HUES48 (cell line): ENCODE measurements at regions not wholly inside any gene's neighbourhood (a gene's known extent, or its start where the extent isn't known, plus 50 kb on each side); places are given as distances from the start of the nearest gene placed in this dataset.

Experiments used
- H3K27ac ChIP-seq: one replicate; pipeline ENCODE4 v1.7.0; 2013; ENCODE audit warnings: low read depth, low read length, inconsistent platforms
- H3K27me3 ChIP-seq: 2 replicates; pipeline ENCODE4 v1.6.1; 2013; ENCODE audit warnings: mild to moderate bottlenecking, low read length; ENCODE audit not compliant: control insufficient read depth, insufficient read depth
- H3K36me3 ChIP-seq: 2 replicates; pipeline ENCODE4 v1.6.1; 2013; ENCODE audit warnings: low read length; ENCODE audit not compliant: control insufficient read depth, insufficient read depth
- H3K4me1 ChIP-seq: 2 replicates; pipeline ENCODE4 v1.6.1; 2013; ENCODE audit warnings: mild to moderate bottlenecking, low read length; ENCODE audit not compliant: control insufficient read depth, insufficient read depth
- H3K4me3 ChIP-seq: 2 replicates; pipeline ENCODE4 v1.5.1; 2013; ENCODE audit warnings: mild to moderate bottlenecking, low read depth, low read length
- H3K9ac ChIP-seq: 2 replicates; pipeline ENCODE4 v1.6.1; 2013; ENCODE audit warnings: mild to moderate bottlenecking, low read depth, low read length, moderate library complexity
- H3K9me3 ChIP-seq: 2 replicates; pipeline ENCODE4 v1.6.1; 2013; ENCODE audit warnings: low read length; ENCODE audit not compliant: control insufficient read depth, insufficient read depth

DNA sequence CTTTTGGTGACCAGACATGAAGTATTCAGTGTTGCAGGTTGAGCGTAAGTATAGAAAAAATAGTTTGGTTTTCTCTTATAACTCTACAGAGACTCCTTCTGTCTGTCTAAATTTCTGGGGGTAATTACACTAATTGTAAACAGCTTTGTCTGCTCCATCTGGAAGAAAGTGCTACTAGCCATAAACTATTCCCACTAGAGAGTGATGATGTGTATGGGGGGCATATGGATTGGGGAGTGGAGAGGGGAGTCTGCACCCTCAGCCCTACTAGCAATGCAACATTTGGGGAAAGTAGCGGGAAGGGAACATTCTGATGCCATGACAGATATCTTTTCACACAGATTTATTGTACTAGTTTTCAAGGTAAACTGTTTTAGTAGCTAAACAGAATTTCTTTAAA is 549.7 kb downstream of the TRIML1 start:
- no peaks in the 10 kb centered on the region for H3K4me1 ChIP-seq
- no peak overlapping the region for H3K27ac ChIP-seq
- no peaks in the 10 kb centered on the region for H3K9me3 ChIP-seq
- no peak overlapping the region for H3K4me3 ChIP-seq
- no peaks in the 10 kb centered on the region for H3K36me3 ChIP-seq
- no peaks in the 10 kb centered on the region for H3K27me3 ChIP-seq
- H3K9ac ChIP-seq: no peak overlapping the region

GRCh38 chr4:188691811-188692210 is 552.6 kb downstream of the TRIML1 start:
- H3K36me3 ChIP-seq: no peaks in the 10 kb centered on the region
- no peak overlapping the region for H3K4me3 ChIP-seq
- no peak overlapping the region for H3K9ac ChIP-seq
- no peaks in the 10 kb centered on the region for H3K9me3 ChIP-seq
- no peaks in the 10 kb centered on the region for H3K4me1 ChIP-seq
- H3K27me3 ChIP-seq: no peaks in the 10 kb centered on the region
- H3K27ac ChIP-seq: no peak overlapping the region

DNA sequence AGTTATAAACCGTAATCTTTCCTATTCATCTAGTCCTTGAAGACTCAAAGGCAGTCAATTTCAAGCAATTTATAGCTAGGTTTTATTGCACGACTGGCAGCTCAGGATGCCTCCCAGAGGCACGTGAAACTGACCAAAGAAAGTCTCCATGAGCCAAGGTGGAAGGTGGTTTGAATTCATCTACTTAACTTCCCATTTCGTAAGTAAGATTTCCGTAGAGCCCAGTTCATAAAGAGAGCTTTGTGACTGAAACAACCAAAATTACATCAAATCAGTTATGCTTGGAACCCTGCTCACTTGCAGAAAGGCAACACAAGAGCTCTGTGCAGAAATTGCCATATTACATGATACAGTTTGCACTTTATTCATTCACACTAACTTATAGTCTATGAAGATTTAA is 556.0 kb downstream of the TRIML1 start:
- no peaks in the 10 kb centered on the region for H3K36me3 ChIP-seq
- H3K4me1 ChIP-seq: no peaks in the 10 kb centered on the region
- H3K9ac ChIP-seq: no peak overlapping the region
- no peaks in the 10 kb centered on the region for H3K27me3 ChIP-seq
- H3K9me3 ChIP-seq: no peaks in the 10 kb centered on the region
- no peak overlapping the region for H3K4me3 ChIP-seq
- H3K27ac ChIP-seq: no peak overlapping the region

DNA sequence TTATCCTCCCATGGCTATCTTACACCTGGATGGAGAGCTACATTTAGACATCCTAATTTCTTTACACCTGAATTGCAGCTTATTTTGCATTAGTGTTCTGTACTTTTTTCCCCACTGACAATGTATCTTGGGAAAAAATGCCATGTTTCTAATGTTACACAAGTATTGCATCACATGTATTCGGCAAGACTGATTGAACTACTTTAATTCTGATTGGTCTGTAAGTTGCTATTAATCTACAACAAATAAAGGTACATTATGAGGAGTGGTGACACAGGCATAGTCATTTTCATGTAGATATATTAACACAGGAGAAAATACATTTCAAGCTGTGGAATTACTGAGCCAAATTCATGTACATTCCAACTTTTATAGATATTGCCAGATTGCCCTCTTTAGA is 558.0 kb downstream of the TRIML1 start:
- Histone ChIP-seq H3K36me3 (no peaks in the 10 kb centered on the region), H3K27me3 (no peaks in the 10 kb centered on the region), H3K9ac (no peak overlapping the region), H3K4me1 (no peaks in the 10 kb centered on the region), H3K4me3 (no peak overlapping the region), H3K9me3 (no peaks in the 10 kb centered on the region), H3K27ac (no peak overlapping the region)

GRCh38 chr4:188701952-188702351 is 562.7 kb downstream of the TRIML1 start:
- H3K27me3 ChIP-seq: no peaks in the 10 kb centered on the region
- H3K4me3 ChIP-seq: no peak overlapping the region
- H3K9ac ChIP-seq: no peak overlapping the region
- no peaks in the 10 kb centered on the region for H3K36me3 ChIP-seq
- no peak overlapping the region for H3K27ac ChIP-seq
- H3K4me1 ChIP-seq: no peaks in the 10 kb centered on the region
- H3K9me3 ChIP-seq: no peaks in the 10 kb centered on the region

DNA sequence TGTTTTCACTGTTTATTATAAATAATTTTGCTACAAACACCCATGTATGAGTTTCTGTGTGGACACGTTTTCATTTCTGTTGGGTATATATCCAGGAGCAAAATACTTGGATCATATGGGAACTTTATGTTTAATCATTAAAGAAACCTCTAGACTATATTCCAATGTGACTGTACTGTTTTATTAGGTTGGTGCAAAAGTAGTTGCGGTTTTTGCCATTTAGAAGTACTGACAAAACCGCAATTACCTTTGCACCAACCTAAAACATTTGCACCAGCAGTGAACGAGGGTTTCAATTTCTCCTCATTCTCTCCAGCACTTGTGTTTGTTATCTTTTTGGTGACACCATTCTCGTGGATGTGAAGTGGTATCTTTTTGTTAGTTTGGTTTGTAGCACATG is 565.0 kb downstream of the TRIML1 start:
- no peaks in the 10 kb centered on the region for H3K4me1 ChIP-seq
- no peak overlapping the region for H3K27ac ChIP-seq
- no peaks in the 10 kb centered on the region for H3K36me3 ChIP-seq
- no peak overlapping the region for H3K9ac ChIP-seq
- H3K27me3 ChIP-seq: no peaks in the 10 kb centered on the region
- H3K9me3 ChIP-seq: no peaks in the 10 kb centered on the region
- H3K4me3 ChIP-seq: no peak overlapping the region

DNA sequence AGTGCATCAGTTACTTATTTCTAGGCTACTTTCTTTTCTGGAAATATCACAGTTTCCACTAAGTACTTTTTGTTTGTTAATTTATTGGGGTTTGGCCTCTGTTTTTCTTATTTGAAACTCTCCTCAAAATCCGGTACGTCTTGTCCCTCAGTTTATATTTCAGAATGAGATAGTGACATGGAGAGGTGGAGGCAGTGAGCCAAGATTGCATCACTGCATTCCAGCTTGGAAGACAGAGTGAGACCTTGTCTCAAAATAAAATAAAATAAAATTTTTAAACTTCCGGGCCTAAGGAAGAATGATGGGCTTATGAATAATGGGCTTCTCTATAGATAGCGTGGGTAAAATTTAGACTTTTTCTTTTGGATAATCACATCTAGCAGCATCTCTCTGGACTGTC is 567.8 kb downstream of the TRIML1 start:
- no peaks in the 10 kb centered on the region for H3K4me1 ChIP-seq
- no peaks in the 10 kb centered on the region for H3K36me3 ChIP-seq
- H3K27ac ChIP-seq: no peak overlapping the region
- no peaks in the 10 kb centered on the region for H3K27me3 ChIP-seq
- H3K9me3 ChIP-seq: no peaks in the 10 kb centered on the region
- no peak overlapping the region for H3K9ac ChIP-seq
- no peak overlapping the region for H3K4me3 ChIP-seq

GRCh38 chr4:188714501-188714900 is 575.3 kb downstream of the TRIML1 start:
- Histone ChIP-seq H3K9me3 (no peaks in the 10 kb centered on the region), H3K4me1 (no peaks in the 10 kb centered on the region), H3K4me3 (no peak overlapping the region), H3K27ac (no peak overlapping the region), H3K36me3 (no peaks in the 10 kb centered on the region), H3K27me3 (no peaks in the 10 kb centered on the region), H3K9ac (no peak overlapping the region)

GRCh38 chr4:188714907-188715306 is 575.7 kb downstream of the TRIML1 start:
- Histone ChIP-seq H3K36me3 (no peaks in the 10 kb centered on the region), H3K9me3 (no peaks in the 10 kb centered on the region), H3K27ac (no peak overlapping the region), H3K27me3 (no peaks in the 10 kb centered on the region), H3K4me1 (no peaks in the 10 kb centered on the region), H3K9ac (no peak overlapping the region), H3K4me3 (no peak overlapping the region)

- H3K27me3 ChIP-seq: no peaks in the 10 kb centered on the region
- no peak overlapping the region for H3K4me3 ChIP-seq
- no peak overlapping the region for H3K27ac ChIP-seq
- H3K36me3 ChIP-seq: no peaks in the 10 kb centered on the region
- peaks cover 6% of the 10 kb centered on the region; the same call in 1 of the 2 replicates for H3K9me3 ChIP-seq
- no peak overlapping the region for H3K9ac ChIP-seq
- H3K4me1 ChIP-seq: no peaks in the 10 kb centered on the region
Observed at GRCh38 chr4:188717661-188718060, 578.4 kb downstream of the TRIML1 start.

DNA sequence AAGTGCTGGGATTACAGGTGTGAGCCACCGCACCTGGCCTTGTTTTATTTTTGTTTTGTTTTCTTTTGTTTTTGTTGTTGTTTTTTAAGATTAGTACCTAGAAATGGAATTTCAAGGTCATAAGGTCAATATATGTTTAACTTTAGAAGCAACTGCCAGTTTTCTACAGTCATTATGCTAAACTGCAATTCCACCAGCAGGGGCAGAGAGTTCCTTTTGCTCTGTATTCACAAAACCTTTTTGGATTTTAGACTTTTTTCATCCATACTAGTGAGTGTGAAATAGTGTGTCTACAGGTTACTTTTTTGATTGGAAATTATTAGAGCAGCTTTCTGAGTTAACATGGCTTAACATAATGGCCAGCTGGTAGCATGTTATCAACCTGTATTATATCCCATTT is 580.6 kb downstream of the TRIML1 start:
- Histone ChIP-seq H3K36me3 (no peaks in the 10 kb centered on the region), H3K9ac (no peak overlapping the region), H3K27me3 (no peaks in the 10 kb centered on the region), H3K9me3 (peaks cover 6% of the 10 kb centered on the region; the same call in 1 of the 2 replicates), H3K27ac (no peak overlapping the region), H3K4me1 (no peaks in the 10 kb centered on the region), H3K4me3 (no peak overlapping the region)

GRCh38 chr4:188722911-188723310 is 583.7 kb downstream of the TRIML1 start:
- H3K9me3 ChIP-seq: peaks cover 6% of the 10 kb centered on the region; the same call in 1 of the 2 replicates
- H3K36me3 ChIP-seq: no peaks in the 10 kb centered on the region
- H3K4me1 ChIP-seq: no peaks in the 10 kb centered on the region
- no peak overlapping the region for H3K4me3 ChIP-seq
- no peak overlapping the region for H3K27ac ChIP-seq
- no peaks in the 10 kb centered on the region for H3K27me3 ChIP-seq
- H3K9ac ChIP-seq: no peak overlapping the region
